Dermis blood vessel endothelial cell (primary cell): ENCODE measurements at regions not wholly inside any gene's neighbourhood (a gene's known extent, or its start where the extent isn't known, plus 50 kb on each side); places are given as distances from the start of the nearest gene placed in this dataset.
"Not testable (repeated sequence)": the region's sequence is repeated elsewhere in the genome, so short reads cannot be mapped to it uniquely, and the experiment has no call there.

Source experiments
- DNase-seq: peaks from one replicate; pipeline ENCODE4 v3.0.0; 2010

DNA sequence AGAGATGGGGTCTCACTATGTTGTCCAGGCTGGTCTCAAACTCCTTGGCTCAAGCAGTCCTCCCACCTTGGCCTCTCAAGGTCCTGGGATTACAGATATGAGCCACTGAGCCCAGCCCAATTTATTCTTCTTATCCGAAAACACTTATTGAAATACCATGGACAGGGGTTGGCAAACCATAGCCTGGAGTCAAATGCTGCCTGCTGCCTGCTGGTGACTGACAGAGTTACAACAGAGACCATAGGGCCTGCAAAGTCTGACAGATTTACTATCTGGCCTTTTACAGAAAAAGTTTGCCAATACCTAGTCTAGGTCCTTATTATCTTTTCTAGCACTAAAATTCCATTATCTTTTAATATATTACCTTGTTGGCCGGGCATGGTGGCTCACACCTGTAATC lies 87.1 kb upstream of the ZNF281 start:
- DNase-seq: no peak

DNA sequence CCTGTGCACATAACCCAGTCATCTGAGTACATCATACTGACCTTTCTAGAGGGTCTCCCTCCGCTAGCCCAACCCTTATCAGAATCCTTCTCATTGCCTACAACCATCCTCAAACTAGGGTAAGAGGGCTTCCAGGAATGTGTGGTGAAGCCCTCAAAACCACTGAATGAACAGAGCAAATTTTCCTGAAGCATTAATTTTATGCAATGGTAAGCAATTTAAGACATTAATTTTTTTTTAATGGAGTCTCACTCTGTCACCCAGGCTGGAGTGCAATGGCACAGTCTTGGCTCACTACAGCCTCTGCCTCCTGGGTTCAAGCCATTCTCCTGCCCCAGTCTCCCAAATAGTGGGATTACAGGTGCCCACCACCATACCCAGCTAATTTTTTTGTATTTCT lies 86.1 kb upstream of the ZNF281 start:
- no peak for DNase-seq

DNA sequence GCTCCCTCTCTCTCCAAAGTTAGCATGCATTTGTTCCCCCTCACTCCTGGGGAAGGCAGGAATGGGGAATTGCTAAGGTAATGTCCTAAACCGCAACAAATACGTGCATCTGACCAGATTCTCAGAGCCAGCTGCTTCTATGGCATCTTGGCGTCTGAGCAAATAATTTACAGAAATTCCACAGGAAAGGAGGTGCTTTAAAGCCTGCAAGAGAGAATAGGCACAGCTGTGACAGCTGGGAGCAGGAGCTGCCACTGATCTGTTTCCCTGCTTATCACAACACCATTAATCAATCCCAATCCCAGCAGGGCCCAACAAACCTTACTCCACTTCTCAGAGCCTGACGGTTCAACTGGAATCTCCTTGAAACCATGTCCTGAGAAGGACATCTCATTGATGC lies 83.5 kb upstream of the ZNF281 start:
- no peak for DNase-seq

DNA sequence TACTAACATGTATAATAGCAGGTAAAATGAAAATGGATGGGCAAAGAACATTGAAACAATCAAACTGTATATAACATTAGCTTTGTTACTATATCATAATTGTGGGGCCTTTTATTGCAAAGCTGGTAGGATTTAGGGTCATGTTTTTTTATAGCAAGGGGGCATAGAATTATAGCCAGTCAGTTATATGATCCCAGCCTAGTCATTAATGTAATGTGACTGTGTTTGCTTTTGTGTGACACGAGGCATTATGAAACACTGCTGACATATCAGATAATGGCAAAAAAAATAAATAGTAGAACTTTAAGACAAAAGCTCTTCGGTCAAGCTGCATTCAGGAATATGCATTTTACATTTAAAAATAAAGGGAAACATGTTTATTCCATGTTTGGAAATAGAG lies 81.3 kb upstream of the ZNF281 start:
- DNase-seq: no peak

DNA sequence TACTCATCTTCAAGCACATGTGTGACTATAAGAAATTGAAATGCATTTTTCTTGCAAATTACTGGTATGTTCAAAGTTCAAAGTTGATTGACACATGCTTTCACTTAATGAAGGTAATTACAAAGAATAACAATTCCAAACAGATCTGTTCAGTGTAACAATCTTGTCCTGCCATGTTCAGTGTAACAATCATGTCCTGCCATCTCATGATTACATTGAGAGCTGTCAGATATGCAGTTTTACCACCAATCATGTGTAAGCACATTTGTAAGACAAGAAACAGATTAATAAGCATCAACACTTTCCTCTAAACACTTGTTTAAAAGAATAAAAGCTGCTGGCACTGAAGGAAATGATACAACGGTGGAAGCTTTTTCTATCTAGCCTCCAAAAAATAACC lies 80.3 kb upstream of the ZNF281 start:
- no peak for DNase-seq

DNA sequence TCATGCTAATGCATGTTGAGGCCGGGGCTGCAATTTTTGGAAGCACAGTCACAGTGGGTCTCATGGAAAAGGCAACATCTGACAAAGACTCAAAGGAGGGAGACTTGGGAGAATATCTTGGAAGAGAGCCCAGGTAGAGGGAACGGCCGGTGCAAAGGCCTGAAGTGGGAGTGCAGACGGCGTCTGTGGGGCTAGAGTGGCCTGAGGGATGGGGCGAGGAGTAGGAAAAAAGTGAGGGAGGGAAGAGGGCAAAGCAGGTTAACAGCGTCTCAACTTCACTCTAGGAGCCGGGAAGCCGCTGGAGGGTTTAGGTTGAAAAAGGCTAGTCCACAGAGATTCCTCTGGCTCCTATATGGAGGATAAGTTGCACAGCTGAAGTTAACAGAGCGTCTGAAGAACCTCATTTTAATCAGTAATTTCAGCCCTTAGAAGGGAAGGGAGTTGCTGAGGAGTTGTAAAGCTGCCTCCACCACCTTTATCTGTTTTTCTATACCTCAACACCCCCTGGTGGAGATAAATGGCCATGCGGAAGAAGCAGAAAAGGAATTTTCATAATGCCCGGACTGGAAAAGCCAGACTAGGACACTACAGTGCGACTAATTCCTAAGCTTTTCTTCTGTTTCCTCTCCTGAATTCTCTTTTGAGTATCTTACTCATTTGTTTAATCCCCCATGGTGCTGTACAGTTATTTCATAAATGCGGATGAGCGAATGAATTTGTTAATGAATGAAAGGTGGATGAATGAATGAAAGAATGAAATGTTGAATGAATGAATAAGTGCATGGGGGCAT lies 78.7 kb upstream of the ZNF281 start:
- DNase-seq: peak; percentile 83

DNA sequence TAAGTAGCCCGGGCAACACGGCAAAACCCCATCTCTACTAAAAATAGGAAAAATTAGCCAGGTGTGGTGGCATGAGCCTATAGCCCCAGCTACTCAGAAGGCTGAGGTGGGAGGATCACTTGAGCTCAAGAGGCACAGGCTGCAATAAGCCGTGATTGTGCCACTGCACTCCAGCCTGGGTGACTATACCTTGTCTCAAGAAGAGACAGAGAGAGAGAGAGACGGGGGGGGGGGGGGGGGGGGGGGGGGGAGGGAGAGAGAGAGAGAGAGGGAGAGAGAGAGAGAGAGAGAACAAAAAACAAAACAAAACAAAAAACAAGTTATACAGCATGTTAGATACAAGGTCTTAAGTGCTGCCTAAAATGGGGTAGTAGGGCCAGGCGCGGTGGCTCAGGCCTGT lies 77.8 kb upstream of the ZNF281 start:
- no peak for DNase-seq

DNA sequence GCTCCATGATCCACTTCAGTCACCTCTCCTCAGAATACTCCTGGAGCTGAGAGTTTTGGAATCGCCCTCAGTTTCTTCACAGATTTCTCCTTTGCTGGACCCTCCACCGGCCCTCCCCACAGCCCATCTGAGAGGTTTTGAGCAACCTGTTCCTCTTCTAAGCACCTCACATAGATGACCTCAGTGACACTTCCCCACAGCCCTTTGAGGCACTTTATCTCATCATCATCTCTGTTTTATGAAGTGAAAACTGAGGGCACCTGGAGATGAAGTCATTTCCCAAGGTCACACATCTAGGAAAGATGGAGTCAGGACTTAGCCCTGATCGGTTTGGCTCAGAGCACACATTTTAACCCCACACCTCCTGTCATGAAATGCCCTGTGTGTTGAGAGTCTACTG lies 76.8 kb upstream of the ZNF281 start:
- DNase-seq: peak; percentile 29

DNA sequence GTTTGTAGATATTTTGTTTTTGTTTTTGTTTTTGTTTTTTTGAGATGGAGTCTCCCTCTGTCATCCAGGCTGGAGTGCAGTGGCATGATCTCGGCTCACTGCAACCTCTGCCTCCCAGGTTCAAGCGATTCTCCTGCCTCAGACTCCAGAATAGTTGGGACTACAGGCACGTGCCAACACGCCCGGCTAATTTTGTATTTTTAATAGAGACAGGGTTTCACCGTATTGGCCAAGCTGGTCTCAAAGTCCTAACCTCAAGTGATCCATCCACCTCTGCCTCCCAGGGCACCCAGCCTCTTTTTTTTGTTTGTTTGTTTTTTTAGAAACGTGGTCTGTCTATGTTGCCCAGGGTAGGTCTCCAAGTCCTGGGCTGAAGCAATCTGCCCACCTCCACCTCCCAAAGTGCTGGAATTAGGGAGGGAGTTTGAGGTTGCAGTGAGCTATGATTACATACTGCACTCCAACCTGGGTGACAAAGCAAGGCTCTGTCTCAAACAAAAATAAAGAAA lies 74.7 kb upstream of the ZNF281 start:
- DNase-seq: not testable (repeated sequence)

DNA sequence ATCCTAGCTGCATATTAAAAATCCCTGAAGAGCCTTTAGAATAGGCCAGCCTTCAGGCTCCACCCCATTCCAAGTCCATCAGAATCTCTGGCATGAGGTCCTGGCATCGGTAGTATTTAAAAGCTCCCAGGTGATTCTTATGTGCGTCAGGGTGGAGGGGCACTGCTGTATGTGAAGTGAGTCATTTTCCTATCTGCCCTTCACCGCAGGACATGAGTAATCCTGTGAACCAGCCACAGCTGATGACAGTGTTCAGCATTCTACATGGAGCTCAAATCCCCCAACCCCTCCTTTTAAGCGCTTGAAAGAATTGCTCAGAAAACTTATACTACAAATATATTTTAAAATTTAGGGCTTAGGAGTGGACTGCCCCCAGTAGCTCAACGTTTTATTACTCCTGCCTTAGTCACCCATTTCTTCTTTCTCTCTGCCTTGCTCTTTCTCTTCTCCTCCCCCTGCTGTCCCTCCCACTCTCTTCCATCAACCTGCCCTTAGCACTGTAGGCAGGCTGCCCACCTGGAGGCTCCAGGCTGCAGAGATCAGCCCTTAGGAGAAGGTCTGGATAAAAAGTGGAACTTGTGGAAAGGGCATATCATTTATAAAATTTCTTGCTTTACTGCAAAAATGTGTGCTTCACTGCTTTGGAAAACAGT lies 73.8 kb upstream of the ZNF281 start:
- DNase-seq: peak; percentile 98

DNA sequence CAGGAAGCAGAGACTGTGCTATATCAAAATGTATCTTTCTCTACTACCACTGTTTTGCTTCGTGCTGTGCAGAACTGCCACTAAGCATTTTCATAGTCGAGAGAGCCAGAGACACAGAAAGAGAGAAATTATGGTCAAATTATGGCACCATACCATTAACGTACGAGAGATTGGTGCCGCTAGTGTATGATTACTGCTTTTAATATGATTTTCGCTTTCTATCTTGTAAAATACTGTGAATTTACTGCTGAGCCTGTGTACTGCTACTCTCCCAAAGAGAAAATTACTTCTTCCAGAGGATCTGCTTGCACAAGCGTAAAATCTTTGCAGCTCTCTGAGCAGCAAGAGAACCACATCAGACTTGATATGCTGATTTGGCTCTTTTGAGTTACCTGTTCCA lies 71.1 kb upstream of the ZNF281 start:
- no peak for DNase-seq

DNA sequence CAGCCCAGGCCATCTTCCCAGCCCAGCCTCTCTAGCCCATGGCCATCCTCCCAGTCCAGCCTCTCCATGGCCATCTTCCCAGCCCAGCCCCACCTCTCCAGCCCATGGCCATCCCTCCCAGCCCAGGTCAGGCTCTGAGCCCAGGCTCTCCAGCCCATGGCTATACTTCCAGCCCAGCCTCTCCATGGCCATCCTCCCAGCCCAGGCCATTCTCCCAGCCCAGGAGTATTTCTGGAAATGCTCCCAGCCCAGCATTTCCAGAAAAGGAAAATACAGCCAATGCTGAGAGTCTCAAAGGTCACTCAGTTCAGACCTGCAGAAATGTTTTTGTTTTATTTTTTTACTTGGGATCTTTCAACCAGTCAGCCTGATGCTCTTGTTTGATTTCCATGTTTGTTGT lies 70.0 kb upstream of the ZNF281 start:
- DNase-seq: peak; percentile 18

DNA sequence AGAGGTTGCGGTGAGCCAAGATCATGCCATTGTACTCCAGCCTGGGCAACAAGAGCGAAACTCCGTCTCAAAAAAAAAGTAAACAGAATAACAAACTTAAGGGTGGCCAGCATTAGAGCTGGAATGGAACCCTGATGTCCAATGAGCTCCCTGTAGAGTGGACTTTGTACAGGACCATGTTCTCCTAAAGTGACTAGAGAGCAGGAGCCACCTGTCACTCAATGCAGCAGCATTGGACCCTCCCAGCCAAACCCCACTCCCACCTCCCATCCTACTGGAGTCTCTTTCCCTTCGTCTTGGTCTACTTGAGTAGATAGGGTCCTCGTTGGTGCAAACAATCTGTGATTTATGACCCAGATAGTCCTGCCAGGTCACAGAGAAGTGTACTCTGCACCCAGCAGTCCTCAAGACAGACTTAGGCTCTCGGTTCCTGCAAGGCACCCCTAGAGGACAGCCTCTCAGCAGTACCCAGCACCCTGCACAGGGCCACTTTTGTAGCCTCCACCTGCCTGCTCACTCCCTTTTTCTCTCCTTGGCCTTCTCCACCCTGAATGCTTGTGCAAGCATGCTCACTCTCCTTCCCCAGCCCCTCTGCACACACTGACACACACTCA lies 69.2 kb upstream of the ZNF281 start:
- no peak for DNase-seq

DNA sequence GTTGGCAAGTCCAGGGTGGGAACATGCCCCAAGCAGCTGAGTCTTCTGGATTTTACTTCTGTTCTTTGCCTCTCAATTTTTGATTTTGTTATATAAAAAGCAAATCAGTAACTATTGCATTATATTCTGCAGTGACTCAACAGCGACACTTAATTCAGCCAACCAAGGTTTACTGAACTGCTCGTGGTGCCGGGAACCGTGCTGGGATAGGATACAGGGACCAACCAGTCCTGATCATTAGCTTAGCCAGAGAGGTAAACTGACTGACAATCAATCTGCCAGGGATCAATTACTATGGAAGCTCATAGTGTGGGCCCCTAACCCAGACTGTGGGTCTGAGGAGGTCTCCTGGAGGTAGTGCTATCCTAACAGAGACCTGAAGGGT lies 68.4 kb upstream of the ZNF281 start:
- DNase-seq: no peak

DNA sequence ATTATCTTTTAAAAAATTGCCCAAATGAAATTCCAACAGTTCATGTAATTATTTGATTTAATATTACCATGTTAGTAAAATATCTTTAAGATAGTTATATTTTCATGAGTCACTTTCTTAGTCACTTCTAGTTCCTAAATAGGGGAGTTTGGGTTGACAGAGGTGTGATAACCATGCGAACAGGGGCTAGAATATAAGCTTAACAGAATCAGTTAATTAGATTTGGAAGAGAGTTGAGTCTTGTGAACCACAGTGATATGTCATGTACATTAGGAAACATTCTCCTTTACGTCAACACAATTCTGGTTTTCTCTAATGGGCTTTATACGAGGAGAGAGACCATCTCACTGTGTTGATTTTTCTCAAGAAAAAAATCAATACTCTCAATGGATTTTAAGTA lies 64.8 kb upstream of the ZNF281 start:
- no peak for DNase-seq

DNA sequence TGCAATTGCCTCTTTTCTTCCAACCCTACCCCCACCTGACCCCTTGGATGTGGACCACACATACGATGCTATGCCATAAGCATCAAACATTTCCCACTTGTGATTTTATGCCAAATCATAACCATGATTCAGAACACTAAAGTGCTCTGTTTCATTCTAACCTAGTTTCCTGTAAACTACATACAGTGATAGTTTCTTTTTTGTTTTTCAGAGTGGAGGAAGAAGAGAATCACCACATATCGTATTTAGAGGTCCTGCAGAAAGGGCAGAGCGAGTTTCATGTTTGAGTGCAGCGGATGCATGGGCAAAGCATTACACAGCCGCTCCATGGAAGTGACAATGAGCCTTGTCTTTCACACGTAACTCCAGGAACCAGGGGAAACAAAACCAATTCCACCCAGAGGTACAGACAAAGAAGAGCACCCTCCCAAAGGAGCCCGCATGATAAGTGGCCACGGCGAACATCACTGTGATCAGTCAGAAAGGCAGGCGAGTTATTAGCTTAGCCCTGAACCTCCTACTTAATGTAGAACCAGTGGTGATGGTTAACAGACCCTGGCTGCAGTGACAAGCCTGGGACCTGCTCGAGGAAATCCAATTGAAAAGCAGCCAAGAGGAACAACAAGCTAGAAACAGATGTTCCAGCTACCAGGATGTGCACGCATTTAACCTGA lies 64.0 kb upstream of the ZNF281 start:
- peak; percentile 42 for DNase-seq

DNA sequence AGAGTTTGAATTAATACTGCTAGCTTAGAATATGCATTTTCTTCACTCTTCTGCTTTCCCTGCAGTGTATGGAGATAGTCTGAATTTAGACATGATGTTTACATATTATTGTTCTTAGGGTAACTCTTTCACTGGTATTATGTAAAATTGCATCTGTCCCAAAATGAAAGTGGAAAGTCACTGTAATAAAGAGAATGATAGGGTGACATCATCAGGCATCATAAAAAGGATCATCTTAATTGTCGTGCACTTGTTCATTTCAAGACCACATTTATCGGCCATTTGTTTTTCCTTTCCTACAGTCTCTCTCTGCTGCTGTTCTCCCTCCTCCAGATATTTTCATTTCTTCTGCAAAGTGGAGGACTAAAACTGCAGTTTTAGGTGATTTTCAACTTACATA lies 61.9 kb upstream of the ZNF281 start:
- no peak for DNase-seq

DNA sequence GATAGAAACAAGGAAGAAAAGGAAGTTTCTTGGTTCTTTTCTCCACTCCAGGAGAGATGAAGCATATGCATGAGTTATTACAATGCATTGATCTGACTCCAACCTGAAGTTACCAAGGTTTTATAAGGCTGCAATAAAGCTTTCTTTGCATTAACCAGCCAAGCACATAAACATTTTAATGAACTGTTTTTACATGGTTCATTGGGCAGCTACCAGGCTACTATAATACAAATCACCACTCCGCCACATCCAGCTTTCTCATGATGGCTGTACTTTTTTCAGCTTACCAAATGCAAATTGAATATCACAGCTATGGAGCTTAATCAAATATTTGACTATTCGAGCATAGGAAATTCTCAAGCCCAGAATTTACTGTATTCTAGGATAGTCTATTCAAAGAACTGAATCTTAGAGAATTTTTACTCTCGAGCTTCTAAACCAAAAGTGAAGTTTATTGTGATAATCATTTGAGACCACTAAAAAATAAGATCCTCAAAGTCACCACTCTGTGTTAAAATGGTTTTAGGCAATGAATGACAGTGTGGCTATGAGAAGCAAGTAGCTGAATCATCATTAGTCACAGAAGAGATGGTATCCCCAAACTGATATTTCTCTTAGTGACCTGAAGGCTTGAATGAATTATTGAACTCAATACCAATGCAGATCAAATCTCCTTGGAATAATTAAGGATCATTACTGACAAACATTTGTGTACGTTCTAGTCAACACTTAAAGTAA lies 58.6 kb upstream of the ZNF281 start:
- no peak for DNase-seq

DNA sequence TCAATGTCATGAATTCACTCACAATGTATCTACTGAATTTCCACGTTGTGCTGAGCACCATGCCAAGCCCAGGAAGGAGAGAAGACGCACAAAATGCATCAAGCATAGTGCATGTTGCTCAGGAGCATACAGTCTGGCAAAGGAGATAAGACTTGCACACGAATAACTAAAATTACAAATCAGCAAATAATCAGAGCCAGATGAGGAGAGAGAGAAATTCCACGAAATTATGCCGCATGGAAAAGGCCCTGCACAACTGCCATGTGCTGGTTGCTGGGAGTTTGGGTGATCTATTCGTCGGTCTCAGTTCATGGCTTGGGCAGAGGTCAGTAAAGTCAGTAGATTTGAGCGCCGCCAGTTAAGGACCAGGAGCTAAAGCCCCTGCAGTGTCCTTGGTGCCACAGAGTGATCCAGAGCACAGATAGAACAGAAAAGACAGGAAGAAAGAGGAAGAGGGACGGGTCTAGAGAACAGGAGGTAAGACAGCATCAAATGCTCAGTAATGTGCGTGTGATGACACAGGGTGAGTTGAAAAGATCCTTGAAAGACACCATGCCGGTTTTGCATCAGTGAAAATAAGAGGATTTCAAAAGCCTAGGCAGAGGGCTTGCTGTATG lies 55.1 kb upstream of the ZNF281 start:
- DNase-seq: no peak
